HG02870 (cell line): ENCODE measurements at regions not wholly inside any gene's neighbourhood (a gene's known extent, or its start where the extent isn't known, plus 50 kb on each side); places are given as distances from the start of the nearest gene placed in this dataset.

Experiments
- ATAC-seq: cut with Tn5 transposase; IDR thresholded peaks from one replicate; pipeline ENCODE4 v1.9.1; 2021; ENCODE audit warnings: mild to moderate bottlenecking, moderate library complexity; ENCODE audit not compliant: unreplicated experiment

- no peak for ATAC-seq
Observed at GRCh38 chr6:28766426-28766825, 157.4 kb downstream of the TRIM27 start.

GRCh38 chr6:28767133-28767532, 156.7 kb downstream of the TRIM27 start:
- ATAC-seq: no peak

GRCh38 chr6:28767691-28768090, 156.1 kb downstream of the TRIM27 start:
- no peak for ATAC-seq

- ATAC-seq: no peak
Observed at GRCh38 chr6:28768187-28768913, 155.4 kb downstream of the TRIM27 start.

- ATAC-seq: no peak
Observed at GRCh38 chr6:28769626-28770402, 154.0 kb downstream of the TRIM27 start.

GRCh38 chr6:28770732-28771131, 153.1 kb downstream of the TRIM27 start:
- no peak for ATAC-seq

- ATAC-seq: no peak
Observed at GRCh38 chr6:28771401-28772267, 152.2 kb downstream of the TRIM27 start.

- ATAC-seq: no peak
Observed at GRCh38 chr6:28772480-28773381, 151.1 kb downstream of the TRIM27 start.

GRCh38 chr6:28774292-28775051, 149.3 kb downstream of the TRIM27 start:
- no peak for ATAC-seq

GRCh38 chr6:28775052-28775376, 148.8 kb downstream of the TRIM27 start:
- no peak for ATAC-seq

GRCh38 chr6:28775405-28776129, 148.2 kb downstream of the TRIM27 start:
- ATAC-seq: no peak

GRCh38 chr6:28776269-28777146, 147.3 kb downstream of the TRIM27 start:
- no peak for ATAC-seq

- ATAC-seq: no peak
Observed at GRCh38 chr6:28777147-28777461, 146.7 kb downstream of the TRIM27 start.

GRCh38 chr6:28782113-28782673, 141.6 kb downstream of the TRIM27 start:
- ATAC-seq: no peak

GRCh38 chr6:28785962-28786679, 137.7 kb downstream of the TRIM27 start:
- ATAC-seq: no peak

- ATAC-seq: no peak
Observed at GRCh38 chr6:28789553-28790083, 134.2 kb downstream of the TRIM27 start.

- ATAC-seq: no peak
Observed at GRCh38 chr6:28791002-28791383, 132.8 kb downstream of the TRIM27 start.
